AG04450 (cell line): ENCODE measurements at regions not wholly inside any gene's neighbourhood (a gene's known extent, or its start where the extent isn't known, plus 50 kb on each side); places are given as distances from the start of the nearest gene placed in this dataset.

ENCODE experiments used
- CTCF ChIA-PET: fragments of 300-600, 350-600 bp; formaldehyde crosslinking; extraction: SDS; loops from one replicate; lab custom pipeline; 2022; ENCODE audit warnings: antibody characterized with exemption, inconsistent platforms; lab: Charles Lee
- POLR2A ChIA-PET: fragments of 350-600 bp; formaldehyde crosslinking; extraction: SDS; loops from one replicate; lab custom pipeline; 2021; ENCODE audit warnings: antibody characterized with exemption, inconsistent platforms; lab: Yijun Ruan, JAX
- DNase-seq: peaks from one replicate; pipeline ENCODE4 v3.0.0-alpha.2; 2011; ENCODE audit warnings: low read depth, low spot score
- H3K27ac ChIP-seq: one replicate; pipeline ENCODE4 v1.5.1; 2012; ENCODE audit warnings: low read depth, low read length, control low read depth
- H3K27me3 ChIP-seq: one replicate; pipeline ENCODE4 v1.6.0; 2012; ENCODE audit warnings: low read length; ENCODE audit not compliant: control insufficient read depth, insufficient read depth
- H3K4me3 ChIP-seq: 2 replicates; pipeline ENCODE4 v1.5.1; 2011; ENCODE audit warnings: mild to moderate bottlenecking, low read depth, low read length, control low read depth
- H3K9me3 ChIP-seq: 2 replicates; pipeline ENCODE4 v1.5.1; 2012; ENCODE audit warnings: low read length; ENCODE audit not compliant: control insufficient read depth, insufficient read depth
- CTCF ChIP-seq: IDR thresholded peaks from 2 replicates; pipeline ENCODE4 v1.5.1; 2011; ENCODE audit warnings: low read depth, low read length, control low read depth, inconsistent platforms

- CTCF ChIA-PET = no interaction called here
- no peaks in the 10 kb centered on the region for H3K9me3 ChIP-seq
- no peaks in the 10 kb centered on the region for H3K27me3 ChIP-seq
- H3K4me3 ChIP-seq = no peak overlapping the region
- no peak overlapping the region for H3K27ac ChIP-seq
- no peak for TF ChIP-seq CTCF
- DNase-seq = no peak
- POLR2A ChIA-PET = no interaction called here
Measured at GRCh38 chr2:147714582-147714981, 130.2 kb upstream of the ACVR2A start.

- TF ChIP-seq CTCF = no peak
- Histone ChIP-seq H3K4me3 (no peak overlapping the region), H3K27ac (no peak overlapping the region), H3K9me3 (no peaks in the 10 kb centered on the region), H3K27me3 (no peaks in the 10 kb centered on the region)
- DNase-seq = no peak
- CTCF ChIA-PET = no interaction called here
- POLR2A ChIA-PET = no interaction called here
Measured at GRCh38 chr2:147713349-147713748, 131.5 kb upstream of the ACVR2A start.

- ChIA-PET POLR2A (no interaction called here), CTCF (no interaction called here)
- DNase-seq = no peak
Measured at GRCh38 chr2:147712051-147712450, 132.8 kb upstream of the ACVR2A start.

GRCh38 chr2:147711031-147711430, 133.8 kb upstream of the ACVR2A start:
- no peaks in the 10 kb centered on the region for H3K9me3 ChIP-seq
- CTCF ChIA-PET = no interaction called here
- H3K27ac ChIP-seq = no peak overlapping the region
- POLR2A ChIA-PET = no interaction called here
- no peak for TF ChIP-seq CTCF
- no peak overlapping the region for H3K4me3 ChIP-seq
- DNase-seq = no peak
- H3K27me3 ChIP-seq = no peaks in the 10 kb centered on the region

More at GRCh38 chr2:147712051-147712450, 132.8 kb upstream of the ACVR2A start:
- H3K4me3 ChIP-seq = no peak overlapping the region
- no peaks in the 10 kb centered on the region for H3K9me3 ChIP-seq
- TF ChIP-seq CTCF = no peak
- H3K27me3 ChIP-seq = no peaks in the 10 kb centered on the region
- H3K27ac ChIP-seq = no peak overlapping the region

- no peak for DNase-seq
- Histone ChIP-seq H3K27me3 (no peaks in the 10 kb centered on the region), H3K4me3 (no peak overlapping the region), H3K27ac (no peak overlapping the region), H3K9me3 (no peaks in the 10 kb centered on the region)
- ChIA-PET POLR2A (no interaction called here), CTCF (no interaction called here)
- TF ChIP-seq CTCF = no peak
Measured at GRCh38 chr2:147709655-147710054, 135.2 kb upstream of the ACVR2A start.
